Gastroesophageal sphincter (tissue), 3 donors: ENCODE measurements at regions not wholly inside any gene's neighbourhood (a gene's known extent, or its start where the extent isn't known, plus 50 kb on each side); places are given as distances from the start of the nearest gene placed in this dataset.

Experiments
- CTCF ChIP-seq, 4 experiments: fragments of 200-600 bp in 2 of 4; fragments of 450-650 bp in 2 of 4; sonication (generic) in 1 of 4; IDR thresholded peaks; one replicate each; pipeline ENCODE4 v1.5.1; 2017 to 2019; ENCODE audit warnings: antibody characterized with exemption in 4 of 4, mild to moderate bottlenecking in 2 of 4, moderate library complexity in 2 of 4
- EP300 ChIP-seq: sonication (generic); formaldehyde crosslinking; IDR thresholded peaks from one replicate; pipeline ENCODE4 v1.6.1; 2017; ENCODE audit warnings: antibody characterized with exemption, mild to moderate bottlenecking
- POLR2A ChIP-seq, 2 donors: fragments of 450-650 bp; IDR thresholded peaks; one replicate each; pipeline ENCODE4 v1.6.1; 2017; ENCODE audit warnings: antibody characterized with exemption in 2 of 2, mild to moderate bottlenecking in 2 of 2, moderate library complexity in 1 of 2
- POLR2AphosphoS5 ChIP-seq: sonication (generic); formaldehyde crosslinking; IDR thresholded peaks from one replicate; pipeline ENCODE4 v1.6.1; 2017; ENCODE audit warnings: antibody characterized with exemption

- TF ChIP-seq CTCF (IDR thresholded peaks at IDR 0.05): no peak
- TF ChIP-seq POLR2AphosphoS5: no peak
- no peak for TF ChIP-seq POLR2A (IDR thresholded peaks at IDR 0.05)
- no peak for TF ChIP-seq EP300
Observed at GRCh38 chr4:4601803-4602369, 60.0 kb upstream of the STX18 start.
